HL-60 (cell line): ENCODE measurements at regions not wholly inside any gene's neighbourhood (a gene's known extent, or its start where the extent isn't known, plus 50 kb on each side); places are given as distances from the start of the nearest gene placed in this dataset.

Experiments
- DNase-seq, 2 experiments: peaks; one replicate each; pipeline ENCODE4 v3.0.0-alpha.2; 2010 to 2020; ENCODE audit warnings: low read depth in 1 of 2, low spot score in 1 of 2
- H3K27ac ChIP-seq: fragments of 250-450 bp; sonication (Bioruptor Pico); replicated peaks from 2 replicates; pipeline ENCODE4 v1.5.1; 2020; ENCODE audit warnings: mild to moderate bottlenecking, moderate library complexity
- H3K27me3 ChIP-seq: fragments of 250-450 bp; sonication (Bioruptor Pico); 2 replicates; pipeline ENCODE4 v1.5.1; 2021; ENCODE audit warnings: mild to moderate bottlenecking, moderate library complexity; ENCODE audit not compliant: insufficient read depth, poor library complexity, severe bottlenecking
- H3K4me3 ChIP-seq: replicated peaks from 2 replicates; pipeline ENCODE4 v1.5.1; 2011; ENCODE audit warnings: mild to moderate bottlenecking, control low read depth, low read length; ENCODE audit not compliant: insufficient read depth
- GABPA ChIP-seq: IDR thresholded peaks from 2 replicates; pipeline ENCODE4 v1.6.1; 2012; ENCODE audit warnings: low read depth
- POLR2AphosphoS5 ChIP-seq: IDR thresholded peaks from 2 replicates; pipeline ENCODE4 v1.6.1; 2012; ENCODE audit warnings: low read depth
- SPI1 ChIP-seq: IDR thresholded peaks from 2 replicates; pipeline ENCODE4 v1.6.1; 2012; ENCODE audit warnings: low read depth, mild to moderate bottlenecking, borderline replicate concordance
- TF ChIP-seq, protein P1 (sequence below): IDR thresholded peaks from 2 replicates; pipeline ENCODE4 v1.6.1; 2012; ENCODE audit warnings: low read depth; ENCODE audit not compliant: insufficient replicate concordance
- TF ChIP-seq, protein P2 (sequence below): IDR thresholded peaks from one replicate; pipeline ENCODE4 v1.5.1; 2011; ENCODE audit warnings: low read length, control low read depth, inconsistent platforms; ENCODE audit not compliant: insufficient read depth

GRCh38 chr4:111666826-111667360 lies 478.4 kb upstream of the FAM241A start:
- no peak for DNase-seq
- no peak overlapping the region for H3K4me3 ChIP-seq
- H3K27me3 ChIP-seq, result no peaks in the 10 kb centered on the region
- no peak overlapping the region for H3K27ac ChIP-seq
- no peak for TF ChIP-seq GABPA
- TF ChIP-seq SPI1, result no peak
- TF ChIP-seq, protein P1, sequence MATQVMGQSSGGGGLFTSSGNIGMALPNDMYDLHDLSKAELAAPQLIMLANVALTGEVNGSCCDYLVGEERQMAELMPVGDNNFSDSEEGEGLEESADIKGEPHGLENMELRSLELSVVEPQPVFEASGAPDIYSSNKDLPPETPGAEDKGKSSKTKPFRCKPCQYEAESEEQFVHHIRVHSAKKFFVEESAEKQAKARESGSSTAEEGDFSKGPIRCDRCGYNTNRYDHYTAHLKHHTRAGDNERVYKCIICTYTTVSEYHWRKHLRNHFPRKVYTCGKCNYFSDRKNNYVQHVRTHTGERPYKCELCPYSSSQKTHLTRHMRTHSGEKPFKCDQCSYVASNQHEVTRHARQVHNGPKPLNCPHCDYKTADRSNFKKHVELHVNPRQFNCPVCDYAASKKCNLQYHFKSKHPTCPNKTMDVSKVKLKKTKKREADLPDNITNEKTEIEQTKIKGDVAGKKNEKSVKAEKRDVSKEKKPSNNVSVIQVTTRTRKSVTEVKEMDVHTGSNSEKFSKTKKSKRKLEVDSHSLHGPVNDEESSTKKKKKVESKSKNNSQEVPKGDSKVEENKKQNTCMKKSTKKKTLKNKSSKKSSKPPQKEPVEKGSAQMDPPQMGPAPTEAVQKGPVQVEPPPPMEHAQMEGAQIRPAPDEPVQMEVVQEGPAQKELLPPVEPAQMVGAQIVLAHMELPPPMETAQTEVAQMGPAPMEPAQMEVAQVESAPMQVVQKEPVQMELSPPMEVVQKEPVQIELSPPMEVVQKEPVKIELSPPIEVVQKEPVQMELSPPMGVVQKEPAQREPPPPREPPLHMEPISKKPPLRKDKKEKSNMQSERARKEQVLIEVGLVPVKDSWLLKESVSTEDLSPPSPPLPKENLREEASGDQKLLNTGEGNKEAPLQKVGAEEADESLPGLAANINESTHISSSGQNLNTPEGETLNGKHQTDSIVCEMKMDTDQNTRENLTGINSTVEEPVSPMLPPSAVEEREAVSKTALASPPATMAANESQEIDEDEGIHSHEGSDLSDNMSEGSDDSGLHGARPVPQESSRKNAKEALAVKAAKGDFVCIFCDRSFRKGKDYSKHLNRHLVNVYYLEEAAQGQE, result no peak

- Histone ChIP-seq H3K4me3 (no peak overlapping the region), H3K27me3 (no peaks in the 10 kb centered on the region), H3K27ac (no peak overlapping the region)
- no peak for DNase-seq
- TF ChIP-seq, protein P1, result no peak
- no peak for TF ChIP-seq POLR2AphosphoS5
- no peak for TF ChIP-seq GABPA
- TF ChIP-seq SPI1, result no peak
- TF ChIP-seq, protein P2, sequence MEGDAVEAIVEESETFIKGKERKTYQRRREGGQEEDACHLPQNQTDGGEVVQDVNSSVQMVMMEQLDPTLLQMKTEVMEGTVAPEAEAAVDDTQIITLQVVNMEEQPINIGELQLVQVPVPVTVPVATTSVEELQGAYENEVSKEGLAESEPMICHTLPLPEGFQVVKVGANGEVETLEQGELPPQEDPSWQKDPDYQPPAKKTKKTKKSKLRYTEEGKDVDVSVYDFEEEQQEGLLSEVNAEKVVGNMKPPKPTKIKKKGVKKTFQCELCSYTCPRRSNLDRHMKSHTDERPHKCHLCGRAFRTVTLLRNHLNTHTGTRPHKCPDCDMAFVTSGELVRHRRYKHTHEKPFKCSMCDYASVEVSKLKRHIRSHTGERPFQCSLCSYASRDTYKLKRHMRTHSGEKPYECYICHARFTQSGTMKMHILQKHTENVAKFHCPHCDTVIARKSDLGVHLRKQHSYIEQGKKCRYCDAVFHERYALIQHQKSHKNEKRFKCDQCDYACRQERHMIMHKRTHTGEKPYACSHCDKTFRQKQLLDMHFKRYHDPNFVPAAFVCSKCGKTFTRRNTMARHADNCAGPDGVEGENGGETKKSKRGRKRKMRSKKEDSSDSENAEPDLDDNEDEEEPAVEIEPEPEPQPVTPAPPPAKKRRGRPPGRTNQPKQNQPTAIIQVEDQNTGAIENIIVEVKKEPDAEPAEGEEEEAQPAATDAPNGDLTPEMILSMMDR, result no peak
Observed at GRCh38 chr4:111671756-111672155, 473.5 kb upstream of the FAM241A start.

- no peak for DNase-seq
- TF ChIP-seq, protein P2, result no peak
- TF ChIP-seq GABPA (no peak), POLR2AphosphoS5 (no peak), SPI1 (no peak)
- TF ChIP-seq, protein P1, result no peak
- H3K27ac ChIP-seq, result no peak overlapping the region
- H3K4me3 ChIP-seq, result no peak overlapping the region
- no peaks in the 10 kb centered on the region for H3K27me3 ChIP-seq
Observed at GRCh38 chr4:111675746-111676145, 469.5 kb upstream of the FAM241A start.
